HepG2 (cell line): ENCODE measurements at regions not wholly inside any gene's neighbourhood (a gene's known extent, or its start where the extent isn't known, plus 50 kb on each side); places are given as distances from the start of the nearest gene placed in this dataset.

Experiments
- ATAC-seq: fragments of 200-7000 bp; cut with Tn5 transposase; 3 replicates; pipeline ENCODE4 v1.9.1; 2020; ENCODE audit warnings: mild to moderate bottlenecking, moderate library complexity
- BruUV-seq: library from RNA; stranded (reverse); fragments of 400-500 nt; replicated peaks from 2 replicates; lab custom pipeline; 2021; lab: Mats Ljungman, UMichigan
- CTCF ChIA-PET: fragments of 300-600 bp; formaldehyde crosslinking; extraction: SDS; loops from one replicate; lab custom pipeline; 2021; ENCODE audit warnings: low total read pairs, inconsistent platforms, low intra/inter-chr PET ratio; lab: Yijun Ruan, JAX
- POLR2A ChIA-PET: fragments of 350-600 bp; sonication (Branson Sonifier 250); formaldehyde crosslinking; loops from one replicate; lab custom pipeline; 2020; ENCODE audit warnings: antibody characterized with exemption, inconsistent platforms; lab: Yijun Ruan, JAX
- DNase-seq: peaks from one replicate; pipeline ENCODE4 v3.0.0-alpha.2; 2015; ENCODE audit warnings: low spot score
- FAIRE-seq: peaks from 3 replicates; lab custom pipeline; 2011; peaks lifted over from hg19 to GRCh38; lab: Jason Lieb, UNC
- H2AFZ ChIP-seq: one replicate; pipeline ENCODE4 v1.6.1; 2011; ENCODE audit warnings: low read length, inconsistent platforms
- H3K27ac ChIP-seq: fragments of 300-600 bp; 3 replicates; pipeline ENCODE4 v1.8.0; 2011; ENCODE audit warnings: mixed run types, mild to moderate bottlenecking, mixed read lengths, low read length, inconsistent platforms; ENCODE audit not compliant: insufficient read depth; ENCODE audit errors: extremely low read length
- H3K27me3 ChIP-seq, 2 experiments: fragments of 200-600 bp in 1 of 2; 2 replicates in 1 of 2; 3 replicates in 1 of 2; pipeline versions ENCODE4 v1.6.0 to v1.8.0; 2011; ENCODE audit warnings: low read length in 2 of 2, mild to moderate bottlenecking in 2 of 2, moderate library complexity in 2 of 2, inconsistent platforms in 1 of 2; ENCODE audit not compliant: insufficient read depth in 2 of 2, control insufficient read depth in 1 of 2
- H3K36me3 ChIP-seq, 2 experiments: fragments of 200-600 bp in 1 of 2; replicated peaks in 1 of 2; 2 replicates in 1 of 2; 3 replicates in 1 of 2; pipeline versions ENCODE4 v1.5.1 to v1.8.0; 2011; ENCODE audit warnings: low read length in 2 of 2, inconsistent platforms in 1 of 2; ENCODE audit not compliant: insufficient read depth in 2 of 2, control insufficient read depth in 1 of 2
- H3K4me1 ChIP-seq: 2 replicates; pipeline ENCODE4 v1.5.1; 2012; ENCODE audit warnings: low read length, inconsistent platforms; ENCODE audit not compliant: insufficient read depth
- H3K4me2 ChIP-seq: 2 replicates; pipeline ENCODE4 v1.6.0; 2011; ENCODE audit warnings: low read depth, low read length, inconsistent platforms
- H3K4me3 ChIP-seq, 3 experiments: fragments of 200-600 bp in 1 of 3; sonication (generic), shearing (Covaris generic) in 1 of 3; replicated peaks in 1 of 3; 2 replicates each; pipeline ENCODE4 v1.5.1; 2011 to 2016; ENCODE audit warnings: low read length in 3 of 3, inconsistent platforms in 2 of 3, low read depth in 2 of 3, mild to moderate bottlenecking in 2 of 3, control low read depth in 1 of 3, mixed read lengths in 1 of 3; ENCODE audit not compliant: insufficient read depth in 1 of 3
- H3K79me2 ChIP-seq: one replicate; pipeline ENCODE4 v1.6.1; 2011; ENCODE audit warnings: low read length, inconsistent platforms; ENCODE audit not compliant: insufficient read depth
- H3K9ac ChIP-seq: 2 replicates; pipeline ENCODE4 v1.6.0; 2011; ENCODE audit warnings: mild to moderate bottlenecking, low read depth, low read length, inconsistent platforms; ENCODE audit not compliant: insufficient read depth
- H3K9me3 ChIP-seq: 2 replicates; pipeline ENCODE4 v1.5.1; 2012; ENCODE audit warnings: mild to moderate bottlenecking, low read length
- H4K20me1 ChIP-seq: 2 replicates; pipeline ENCODE4 v1.6.0; 2011; ENCODE audit warnings: inconsistent platforms, mild to moderate bottlenecking, low read length, moderate library complexity; ENCODE audit not compliant: insufficient read depth
- ADNP ChIP-seq: sonication (generic); formaldehyde crosslinking; IDR thresholded peaks from 2 replicates; pipeline ENCODE4 v1.4.0; 2020; ENCODE audit warnings: missing genetic modification reagents
- CAMTA2 ChIP-seq: sonication (generic); formaldehyde crosslinking; IDR thresholded peaks from 2 replicates; pipeline ENCODE4 v1.4.0; 2020; ENCODE audit warnings: mild to moderate bottlenecking, missing genetic modification reagents, borderline replicate concordance
- CBX1 ChIP-seq: IDR thresholded peaks from one replicate; pipeline ENCODE4 v1.6.1; 2016; ENCODE audit warnings: antibody characterized with exemption, low read depth
- GABPB1 ChIP-seq: IDR thresholded peaks from 2 replicates; pipeline ENCODE4 v1.6.1; 2016; ENCODE audit warnings: mild to moderate bottlenecking, missing genetic modification reagents, moderate library complexity, missing compliant biosample characterization
- HDAC1 ChIP-seq: sonication (generic); formaldehyde crosslinking; IDR thresholded peaks from 2 replicates; pipeline ENCODE4 v1.5.1; 2020; ENCODE audit warnings: mild to moderate bottlenecking, missing genetic modification reagents
- HDAC2 ChIP-seq: sonication (generic); formaldehyde crosslinking; IDR thresholded peaks from 2 replicates; pipeline ENCODE4 v1.4.0; 2020; ENCODE audit warnings: missing genetic modification reagents
- MXI1 ChIP-seq: IDR thresholded peaks from 3 replicates; pipeline ENCODE4 v1.6.1; 2012; ENCODE audit warnings: low read depth, low read length, inconsistent platforms, borderline replicate concordance
- NR0B2 ChIP-seq: sonication (generic); formaldehyde crosslinking; IDR thresholded peaks from 2 replicates; pipeline ENCODE4 v1.4.0; 2020; ENCODE audit warnings: mild to moderate bottlenecking, missing genetic modification reagents
- POLR2AphosphoS2 ChIP-seq: IDR thresholded peaks from 2 replicates; pipeline ENCODE4 v1.6.1; 2011; ENCODE audit warnings: low read depth, low read length, improper control_type of control experiment
- SOX5 ChIP-seq: IDR thresholded peaks from 2 replicates; pipeline ENCODE4 v1.6.1; 2016; ENCODE audit warnings: borderline replicate concordance
- TOPORS ChIP-seq: sonication (generic); formaldehyde crosslinking; IDR thresholded peaks from 2 replicates; pipeline ENCODE4 v1.8.0; 2023; ENCODE audit warnings: mild to moderate bottlenecking, missing genetic modification reagents
- ZBTB39 ChIP-seq: sonication (generic); formaldehyde crosslinking; IDR thresholded peaks from 2 replicates; pipeline ENCODE4 v1.5.0; 2020; ENCODE audit warnings: missing genetic modification reagents
- ZNF317 ChIP-seq: sonication (generic); formaldehyde crosslinking; IDR thresholded peaks from 2 replicates; pipeline ENCODE4 v1.5.0; 2020; ENCODE audit warnings: mild to moderate bottlenecking, missing genetic modification reagents
- ZNF329 ChIP-seq: sonication (generic); formaldehyde crosslinking; IDR thresholded peaks from 2 replicates; pipeline ENCODE4 v1.9.0; 2021; ENCODE audit warnings: low read depth, mild to moderate bottlenecking, missing genetic modification reagents
- WGBS: methylation state at CpG from one replicate; pipeline ENCODE4 v1.1.6; 2017; ENCODE audit warnings: low lambda C conversion rate; 5-methylcytosine and 5-hydroxymethylcytosine counted together
- in situ Hi-C: cut with HindIII; loops from 2 replicates; pipeline ENCODE4 v1.10.0; 2017; ENCODE audit warnings: low pct_unique_long_range_greater_than_20kb; ENCODE audit not compliant: extremely low pct_ligation_motif_present
- intact Hi-C: fragments of 100-400 bp; cut with micrococcal nuclease; formaldehyde crosslinking; loops from one replicate; pipeline ENCODE4 v1.10.0; 2022; ENCODE audit not compliant: unreplicated experiment

GRCh38 chr6:12636336-12636735 is 80.2 kb upstream of the PHACTR1 start:
- Histone ChIP-seq H3K4me2 (no peak overlapping the region), H3K36me3 (no peaks in the 10 kb centered on the region), H4K20me1 (no peaks in the 10 kb centered on the region), H3K4me1 (no peaks in the 10 kb centered on the region), H3K4me3 (no peak overlapping the region), H2AFZ (no peak overlapping the region), H3K27ac (no peak overlapping the region), H3K9me3 (no peaks in the 10 kb centered on the region), H3K9ac (no peak overlapping the region), H3K27me3 (no peaks in the 10 kb centered on the region), H3K79me2 (no peaks in the 10 kb centered on the region)
- FAIRE-seq (no peak), ATAC-seq (no peak), DNase-seq (no peak)
- 29% methylated on average over 3 of the region's 3 CpGs for WGBS
- ChIA-PET POLR2A (no interaction called here), CTCF (interaction anchor here (1.1 to 2.5 kb wide), 2 partner anchors 257 to 344 kb away, joined by 3 to 19 read pairs; no protein-coding TSS in a partner anchor)
- in situ Hi-C loops: loop anchor here (5.0 kb wide), 1 partner anchor 256 kb away; no protein-coding TSS in a partner anchor
- TF ChIP-seq POLR2AphosphoS2 (no peak), HDAC1 (CRISPR knock-in tag) (no peak), ZBTB39 (CRISPR knock-in tag) (no peak), ADNP (no peak), MXI1 (no peak), CAMTA2 (CRISPR knock-in tag) (no peak), ZNF317 (CRISPR knock-in tag) (no peak), HDAC2 (no peak), CBX1 (no peak), TOPORS (CRISPR knock-in tag) (no peak), NR0B2 (CRISPR knock-in tag) (no peak), SOX5 (CRISPR knock-in tag) (no peak), GABPB1 (CRISPR knock-in tag) (no peak), ZNF329 (CRISPR knock-in tag) (no peak)
- intact Hi-C loops: no loop called here
- BruUV-seq: no TSS peak
